ENCODE measurements at regions not wholly inside any gene's neighbourhood (a gene's known extent, or its start where the extent isn't known, plus 50 kb on each side); places are given as distances from the start of the nearest gene placed in this dataset.

GRCh38 chr5:86806206-86806605, 188.5 kb downstream of the COX7C start:
- TF ChIP-seq REST (IDR thresholded peaks at IDR 0.05; ENCODE audit: unreplicated experiment): no peak
- TF ChIP-seq CTCF (conservative IDR thresholded peaks at IDR 0.05; ENCODE audit: low read depth in 2 of 2): no peak
- TF ChIP-seq EZH2 (IDR thresholded peaks at IDR 0.05; ENCODE audit: low read depth, unreplicated experiment): no peak

All from GM23338 (cell line).